IPS-11a (cell line): ENCODE measurements at regions not wholly inside any gene's neighbourhood (a gene's known extent, or its start where the extent isn't known, plus 50 kb on each side); places are given as distances from the start of the nearest gene placed in this dataset.

ENCODE experiments used
- H3K4me3 ChIP-seq: one replicate; pipeline ENCODE4 v1.5.1; 2013; ENCODE audit warnings: low read depth, low read length, control low read depth

DNA sequence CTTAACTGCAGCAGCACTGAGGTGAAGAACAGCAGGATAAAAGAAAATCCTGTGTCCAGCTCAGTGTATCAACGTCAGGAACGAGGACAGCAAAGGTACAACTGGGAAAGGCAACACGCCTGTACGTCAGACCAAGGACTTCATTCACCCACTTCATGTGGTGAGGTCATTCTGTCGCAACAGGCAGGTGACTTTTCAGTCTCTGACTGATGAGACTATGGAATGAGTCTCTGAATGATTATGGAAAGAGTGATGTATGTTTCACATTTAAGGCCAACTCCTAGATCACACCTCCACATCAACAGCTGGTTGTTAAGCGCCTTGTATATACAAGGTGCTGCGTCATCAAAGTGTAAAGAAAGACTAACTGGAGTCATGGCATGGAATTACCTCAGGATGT is 297.6 kb upstream of the SP8 start:
- no peak overlapping the region for H3K4me3 ChIP-seq

DNA sequence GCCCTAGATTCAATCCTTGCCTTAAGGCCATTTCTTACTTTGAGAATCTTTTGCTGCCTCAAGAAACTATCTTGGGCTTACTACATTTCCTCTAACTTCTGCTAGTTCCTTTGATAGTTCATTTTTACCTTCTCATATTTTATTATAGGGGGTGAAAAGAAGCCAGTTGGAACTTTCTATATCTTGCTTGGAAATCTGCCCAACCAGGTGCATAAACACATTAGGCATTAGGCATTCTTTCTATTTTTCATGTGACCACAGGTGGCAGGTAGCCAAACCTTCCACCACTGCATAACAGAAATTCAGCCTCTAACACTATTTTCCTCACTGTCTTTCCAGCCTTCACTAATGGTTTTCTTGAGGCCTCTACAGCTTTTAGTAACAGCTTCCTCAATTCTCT is 300.0 kb upstream of the SP8 start:
- H3K4me3 ChIP-seq = no peak overlapping the region

DNA sequence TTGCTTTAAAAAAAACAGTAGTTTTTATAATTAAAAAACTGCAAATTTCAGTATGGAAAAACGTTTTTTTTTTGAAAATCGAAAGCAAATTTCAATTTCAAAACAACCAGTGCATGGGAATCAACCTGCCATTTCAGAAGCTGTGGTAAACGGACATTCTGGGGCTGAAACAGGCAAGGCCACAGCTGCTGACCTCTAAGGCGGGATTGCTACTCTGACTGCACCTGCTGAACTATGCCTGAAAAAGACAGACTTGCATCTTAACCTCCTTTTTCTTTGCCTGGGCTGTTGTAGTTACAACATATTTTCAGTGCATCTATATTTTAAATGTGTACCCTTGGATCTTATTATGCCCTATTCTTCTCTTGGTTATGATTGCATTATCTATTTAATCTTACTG is 303.0 kb upstream of the SP8 start:
- no peak overlapping the region for H3K4me3 ChIP-seq

DNA sequence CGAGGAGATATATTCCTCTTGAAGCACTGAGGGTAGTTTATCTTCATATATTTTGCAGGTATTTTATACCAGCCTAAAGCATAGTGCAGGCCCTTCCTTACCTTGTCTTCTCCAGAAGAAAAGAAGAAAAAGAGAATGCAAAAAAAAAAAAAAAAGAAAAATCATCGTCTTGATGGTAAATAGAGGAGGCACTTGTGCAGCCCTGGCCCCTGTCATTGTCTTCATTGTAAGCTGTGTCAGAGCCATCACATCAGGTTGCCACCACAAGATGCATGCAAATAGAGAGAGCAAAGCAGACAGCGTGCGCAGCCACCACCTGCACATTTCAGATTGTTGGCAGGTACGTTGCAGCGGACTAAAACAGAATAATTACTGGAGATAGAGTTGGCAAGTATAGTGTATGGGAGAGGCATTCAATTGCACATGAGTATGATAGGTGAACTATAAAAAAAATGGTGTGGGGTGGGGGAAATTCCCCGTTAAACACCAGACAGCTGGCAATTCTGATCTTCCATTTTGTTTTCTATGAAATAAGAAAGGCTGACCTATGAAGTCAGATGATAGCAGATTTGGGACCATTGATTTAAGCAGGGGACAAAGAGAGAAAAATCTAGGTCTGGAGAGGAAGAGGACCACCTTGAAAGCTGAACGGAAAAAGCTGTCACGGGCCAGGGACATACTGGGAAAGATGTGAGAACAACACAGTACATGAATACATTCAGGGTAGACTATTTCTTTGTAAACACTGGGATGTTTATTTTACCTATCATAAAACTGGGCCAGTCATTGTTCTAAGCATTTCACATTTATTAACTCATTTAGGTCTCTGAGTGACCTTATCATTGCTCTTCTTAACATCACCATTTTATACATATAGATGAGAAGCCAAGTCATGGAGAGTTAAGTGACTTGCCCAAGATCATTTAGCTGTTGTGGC is 306.3 kb upstream of the SP8 start:
- H3K4me3 ChIP-seq = no peak overlapping the region

DNA sequence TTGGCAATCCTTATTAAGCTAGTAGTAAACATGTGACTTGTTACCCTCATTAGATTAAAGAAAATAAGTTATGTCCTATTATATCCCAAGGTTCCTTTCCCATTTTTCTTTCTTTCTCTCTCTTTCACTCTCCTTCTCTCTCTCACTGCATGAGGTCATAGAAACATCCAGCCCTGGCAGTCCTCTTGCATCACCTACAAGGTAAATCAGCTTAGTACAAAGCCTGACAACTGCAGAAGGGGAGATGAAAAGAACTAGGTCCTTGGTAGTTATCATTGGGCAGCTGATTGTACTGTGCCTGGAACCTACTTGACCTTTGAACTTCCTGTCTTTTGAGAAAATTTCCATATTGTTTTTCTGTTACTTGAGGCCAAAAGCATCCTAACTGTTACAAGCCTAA is 307.9 kb upstream of the SP8 start:
- H3K4me3 ChIP-seq = no peak overlapping the region

DNA sequence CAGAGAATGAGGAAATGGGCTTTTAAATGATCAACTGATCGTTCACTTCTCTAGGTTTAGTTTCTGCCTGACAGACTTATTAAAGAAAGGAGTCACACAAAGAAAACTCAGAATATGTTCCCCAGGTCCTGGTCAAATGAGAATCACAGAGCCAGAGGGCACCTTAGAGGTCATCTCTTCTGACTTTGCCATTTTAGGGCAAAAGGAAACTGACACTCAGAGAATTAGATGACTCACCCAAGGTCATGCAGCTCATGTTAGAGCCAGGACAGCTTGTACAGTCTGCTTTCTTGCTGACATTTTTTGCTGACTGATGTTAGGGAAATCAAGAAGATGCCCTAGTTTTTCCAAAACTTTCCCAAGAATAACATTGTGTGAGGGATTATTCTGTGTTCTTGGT is 312.7 kb upstream of the SP8 start:
- no peak overlapping the region for H3K4me3 ChIP-seq

DNA sequence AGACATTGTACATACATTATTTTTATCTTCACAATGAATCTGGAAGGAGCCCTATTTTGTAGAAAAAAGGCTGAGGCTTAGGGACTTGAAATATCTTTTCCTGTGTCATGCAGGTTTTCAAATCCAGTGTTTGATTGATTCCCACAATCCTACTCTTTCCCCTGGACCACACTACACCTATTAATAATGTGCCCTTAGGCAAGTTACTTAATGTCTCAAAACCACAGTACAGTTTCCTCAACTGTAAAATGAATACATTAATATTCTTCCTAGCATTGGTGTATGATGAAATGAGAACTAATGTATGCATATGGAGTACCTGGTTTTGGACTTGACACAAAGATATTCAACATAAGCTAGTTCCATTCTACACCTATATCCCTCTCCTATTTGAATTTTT is 313.3 kb upstream of the SP8 start:
- no peak overlapping the region for H3K4me3 ChIP-seq

DNA sequence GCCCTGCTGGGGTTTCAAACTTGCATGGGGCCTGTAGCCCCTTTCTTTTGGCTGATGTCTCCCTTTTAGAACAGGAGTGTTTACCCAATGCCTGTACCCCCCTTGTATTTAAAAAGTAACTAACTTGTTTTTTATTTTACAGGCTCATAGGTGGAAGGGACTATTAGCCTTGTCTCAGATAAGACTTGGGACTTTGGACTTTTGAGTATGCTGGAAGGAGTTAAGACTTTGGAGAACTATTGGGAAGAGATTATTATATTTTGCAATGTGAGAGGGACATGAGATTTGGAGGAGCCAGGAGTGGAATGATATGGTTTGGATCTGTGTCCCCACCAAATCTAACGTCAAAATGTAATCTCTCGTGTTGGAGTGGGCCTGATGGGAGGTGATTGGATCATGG is 314.9 kb upstream of the SP8 start:
- H3K4me3 ChIP-seq = no peak overlapping the region

DNA sequence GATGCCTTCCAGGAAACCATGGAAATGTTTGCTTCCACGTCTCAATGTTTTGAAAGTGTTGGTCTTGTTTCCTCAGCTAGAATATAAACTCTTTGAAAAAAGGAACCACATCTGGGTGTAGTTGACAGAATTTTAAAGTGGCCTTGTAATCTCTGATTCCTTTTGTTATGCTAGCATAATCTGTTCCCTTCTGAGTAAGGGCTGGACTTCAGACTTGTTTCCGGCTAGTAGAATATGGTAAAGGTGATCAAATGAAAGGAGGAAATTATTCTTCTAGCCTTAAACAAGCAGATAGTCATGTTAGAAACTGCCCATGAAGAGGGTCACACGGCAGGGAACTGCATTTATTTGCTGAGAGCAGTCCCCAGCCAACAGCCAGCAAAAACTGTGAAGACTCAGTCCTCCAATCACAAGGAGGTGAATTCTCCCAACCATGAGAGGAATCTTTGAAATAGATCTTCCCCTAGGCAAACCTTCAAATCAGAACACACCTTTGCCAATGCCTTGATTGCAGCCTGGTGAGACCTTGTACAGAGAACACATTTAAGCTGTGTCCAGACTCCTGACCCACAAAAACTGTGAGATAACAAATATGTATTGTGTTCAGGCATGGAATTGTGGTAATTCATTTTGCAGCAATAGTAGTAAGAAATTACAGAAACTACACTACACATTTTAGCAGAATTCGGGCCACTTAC is 316.9 kb upstream of the SP8 start:
- H3K4me3 ChIP-seq = no peak overlapping the region

DNA sequence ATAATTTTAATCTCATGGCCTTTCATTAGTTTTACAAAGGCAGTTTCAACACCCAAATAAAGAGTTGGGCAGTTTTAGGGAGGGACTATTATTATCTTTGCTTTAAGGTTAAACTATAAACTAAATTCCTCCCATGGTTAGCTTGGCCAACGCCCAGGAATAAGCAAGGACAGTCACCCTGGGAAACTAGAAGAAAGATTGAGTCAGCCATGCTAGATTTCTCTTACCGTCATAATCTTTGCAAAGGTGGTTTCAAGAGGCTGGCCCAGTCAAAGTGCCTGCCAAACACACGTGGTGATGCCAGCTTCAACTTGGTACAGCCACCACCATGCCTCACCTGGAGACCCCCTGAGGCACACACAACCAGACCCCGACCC is 317.4 kb upstream of the SP8 start:
- no peak overlapping the region for H3K4me3 ChIP-seq

DNA sequence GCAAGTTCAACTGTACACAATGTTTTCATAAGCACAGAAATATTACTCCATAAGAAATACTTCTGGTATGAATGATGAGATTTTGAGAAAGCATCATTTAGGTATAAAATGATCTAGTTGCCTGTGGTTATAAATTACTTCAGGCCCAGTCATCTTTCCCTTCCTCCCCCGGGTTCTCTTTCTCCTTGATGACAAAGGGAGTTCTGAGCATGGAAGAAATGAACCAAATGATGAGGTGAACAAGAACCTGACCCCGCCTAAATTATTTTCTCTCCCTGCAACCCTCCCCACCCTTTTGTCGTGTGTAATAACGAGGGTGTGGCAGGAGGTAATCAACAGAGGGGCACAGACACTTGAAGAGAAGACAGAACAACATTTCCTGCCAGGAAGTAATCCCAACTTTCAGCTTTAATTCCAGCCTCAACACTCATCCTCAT is 319.6 kb upstream of the SP8 start:
- no peak overlapping the region for H3K4me3 ChIP-seq

DNA sequence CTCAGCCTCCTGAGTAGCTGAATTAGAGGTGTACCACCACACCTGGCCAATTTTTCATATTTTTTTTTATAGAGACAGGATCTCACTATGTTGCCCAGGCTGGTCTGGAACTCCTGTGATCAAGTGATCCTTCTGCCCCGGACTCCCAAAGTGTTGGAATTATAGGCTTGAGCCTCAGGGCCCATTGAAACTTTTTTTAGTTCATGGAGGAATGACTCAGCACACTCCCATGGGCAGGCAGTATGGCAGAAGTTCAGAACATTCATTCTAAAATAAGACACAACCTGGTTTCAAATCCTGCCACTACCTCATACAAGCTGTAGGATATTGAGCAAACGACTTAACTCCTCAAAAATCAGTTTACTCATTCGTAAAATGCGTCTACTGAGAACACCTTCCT is 320.4 kb upstream of the SP8 start:
- no peak overlapping the region for H3K4me3 ChIP-seq

DNA sequence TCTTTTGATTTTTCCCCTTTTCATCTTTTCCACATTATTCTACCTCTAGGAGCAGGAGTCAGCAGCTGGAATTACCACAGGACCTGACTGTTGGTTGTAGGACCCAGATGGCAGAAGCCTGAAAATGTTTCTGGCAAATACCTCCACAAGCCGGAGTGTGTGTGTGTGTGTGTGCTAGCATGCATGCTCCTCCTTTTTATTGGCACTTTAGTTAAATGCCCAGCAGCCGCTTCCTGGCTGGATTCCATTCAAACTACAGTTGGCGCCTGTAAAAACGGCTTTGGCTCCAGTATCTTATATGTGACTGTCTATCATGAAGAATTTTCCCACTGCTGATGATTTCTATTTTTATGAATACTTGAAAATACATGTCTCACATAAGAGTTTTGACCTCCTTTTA is 319.7 kb upstream of the SP4 start:
- no peak overlapping the region for H3K4me3 ChIP-seq

DNA sequence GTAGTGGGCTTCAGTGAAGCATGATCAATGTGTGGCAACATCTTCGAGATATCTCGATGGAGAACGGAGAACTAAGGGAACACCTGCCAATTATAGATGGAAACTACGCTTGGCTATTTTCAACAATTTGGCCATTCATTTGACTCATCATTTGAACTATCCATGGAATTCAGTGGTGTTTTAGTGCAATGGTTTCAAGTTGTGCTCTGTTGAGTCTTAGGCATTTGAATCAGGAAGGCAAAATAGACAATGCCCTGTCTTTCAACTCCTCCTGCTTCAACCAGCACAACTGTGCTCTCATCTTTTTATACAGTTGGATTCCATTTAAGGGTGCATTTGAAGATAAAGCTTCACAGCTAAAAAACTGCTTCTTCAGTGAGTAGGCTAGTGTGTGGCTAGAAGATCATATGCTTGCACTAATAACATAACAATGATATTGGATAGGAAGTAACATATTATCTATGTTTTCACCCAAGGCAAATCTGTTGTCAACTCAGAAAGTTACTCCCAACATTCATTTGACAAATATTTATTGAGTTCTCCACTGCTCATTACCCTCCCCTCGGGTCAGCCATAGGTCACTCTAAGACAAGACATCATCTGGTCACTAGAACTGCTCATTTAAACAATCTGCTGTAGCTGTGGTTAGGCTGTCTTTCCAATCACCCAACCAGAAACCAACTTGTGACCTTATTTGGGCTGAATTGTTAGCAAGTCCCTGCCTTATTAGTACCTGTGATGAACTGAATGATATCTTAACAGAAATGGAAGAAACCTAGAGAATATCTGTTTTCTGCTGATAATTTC is 314.1 kb upstream of the SP4 start:
- no peak overlapping the region for H3K4me3 ChIP-seq

DNA sequence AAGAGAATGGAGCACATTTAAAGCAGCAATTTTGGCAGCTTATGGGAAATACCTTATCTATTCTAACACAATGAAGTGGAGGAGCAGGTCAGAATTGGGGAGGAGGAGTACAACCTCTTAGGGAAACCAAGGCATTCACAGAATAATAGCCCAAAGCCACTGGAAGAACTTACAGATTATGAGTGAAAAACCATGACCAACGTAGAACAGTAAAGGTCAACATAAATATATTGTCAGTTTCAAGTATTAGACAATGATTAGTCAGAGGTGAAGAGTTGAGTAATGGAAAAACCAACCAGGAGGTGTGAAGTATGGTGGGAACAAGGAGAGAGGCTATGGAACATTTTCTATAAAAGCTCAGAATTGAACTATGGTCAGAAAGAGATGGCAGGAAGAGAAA is 304.3 kb upstream of the SP4 start:
- H3K4me3 ChIP-seq = no peak overlapping the region

DNA sequence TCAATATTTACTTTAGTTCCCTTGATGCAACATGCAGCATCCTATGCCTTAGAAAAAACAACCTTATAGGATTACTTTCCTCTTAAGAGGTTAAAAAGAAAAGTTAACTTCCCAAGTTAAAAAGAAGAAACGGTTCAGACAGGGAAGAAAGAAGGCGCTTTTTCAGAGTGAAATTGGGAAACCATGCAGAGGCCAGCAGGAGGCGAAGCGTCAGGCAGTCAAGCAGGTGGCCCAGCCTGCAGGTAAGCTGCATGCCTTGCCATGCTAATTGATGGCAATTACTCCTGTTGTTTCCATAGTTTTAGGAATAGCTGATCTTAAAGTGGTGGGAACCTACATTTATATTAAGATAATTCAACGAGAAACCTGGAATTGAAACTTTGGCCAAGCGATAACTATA is 302.6 kb upstream of the SP4 start:
- H3K4me3 ChIP-seq = no peak overlapping the region

DNA sequence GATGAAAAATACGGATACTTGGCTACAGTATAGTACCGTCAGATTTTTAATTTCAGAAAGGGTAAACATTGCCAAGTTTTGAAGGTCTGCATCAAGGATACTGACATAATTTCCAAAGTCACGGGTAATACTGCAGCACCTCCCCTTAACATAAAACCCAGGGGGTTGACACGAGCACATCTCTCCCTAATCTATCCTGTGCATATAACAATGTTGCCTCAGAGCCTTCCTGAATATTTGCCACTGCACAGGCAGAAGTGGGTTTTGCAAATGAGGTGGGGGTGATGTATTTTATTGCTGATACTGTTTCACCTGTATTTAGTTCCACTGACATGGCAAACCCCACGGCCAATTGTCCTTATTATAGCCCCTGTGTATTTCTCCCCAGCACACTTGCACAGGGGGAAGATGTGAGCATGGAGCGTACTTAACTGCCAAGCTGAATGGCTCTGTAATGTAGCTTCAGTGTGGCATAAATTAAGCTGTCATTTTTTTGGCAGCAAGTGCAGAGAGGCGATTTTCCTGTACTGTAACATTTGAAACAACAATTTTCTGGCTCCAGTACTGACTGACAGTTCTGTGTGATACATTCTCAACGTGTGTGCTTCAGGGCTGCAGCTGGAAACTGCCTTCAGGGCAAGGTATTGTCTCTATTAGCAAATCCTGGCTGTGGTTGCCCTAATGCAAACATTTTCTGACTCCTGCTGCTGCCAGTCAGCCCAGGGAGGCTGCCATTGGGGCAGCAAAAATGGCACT is 299.6 kb upstream of the SP4 start:
- H3K4me3 ChIP-seq = no peak overlapping the region

DNA sequence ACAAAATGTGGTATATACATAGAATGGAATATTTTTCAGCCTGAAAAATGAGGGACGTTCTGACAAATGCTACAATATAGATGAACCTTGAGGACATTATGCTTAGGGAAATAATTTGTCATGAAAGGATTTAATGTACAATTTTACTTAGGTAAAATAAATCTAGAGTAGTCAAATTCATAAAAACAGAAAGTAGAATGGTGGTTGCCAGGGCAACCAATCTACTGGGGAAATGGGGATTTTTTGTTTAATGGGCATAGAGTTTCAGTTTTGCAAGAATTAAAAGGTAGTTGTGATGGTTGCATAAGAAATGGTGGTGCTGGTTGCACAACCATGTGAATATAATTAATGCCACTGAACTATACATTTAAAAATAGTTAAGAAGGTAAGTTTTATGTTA is 296.0 kb upstream of the SP4 start:
- no peak overlapping the region for H3K4me3 ChIP-seq

DNA sequence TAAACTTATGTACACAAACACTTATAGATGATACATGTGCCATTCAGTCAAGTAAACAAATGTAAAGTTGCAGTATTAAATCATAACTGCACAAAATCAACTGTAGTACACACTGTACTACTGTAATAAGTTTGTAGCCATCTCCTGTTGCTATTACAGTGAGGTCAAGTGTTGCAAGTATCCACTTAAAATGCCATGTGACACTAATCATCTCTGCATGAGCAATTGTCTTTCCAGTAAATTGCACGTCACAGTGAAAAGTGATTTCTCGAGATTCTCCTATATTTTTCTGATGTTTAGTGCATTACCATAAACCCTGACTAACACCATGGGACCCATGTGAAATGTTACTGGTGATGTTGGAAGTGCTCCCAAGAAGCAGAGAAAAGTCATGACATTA is 293.3 kb upstream of the SP4 start:
- H3K4me3 ChIP-seq = no peak overlapping the region

DNA sequence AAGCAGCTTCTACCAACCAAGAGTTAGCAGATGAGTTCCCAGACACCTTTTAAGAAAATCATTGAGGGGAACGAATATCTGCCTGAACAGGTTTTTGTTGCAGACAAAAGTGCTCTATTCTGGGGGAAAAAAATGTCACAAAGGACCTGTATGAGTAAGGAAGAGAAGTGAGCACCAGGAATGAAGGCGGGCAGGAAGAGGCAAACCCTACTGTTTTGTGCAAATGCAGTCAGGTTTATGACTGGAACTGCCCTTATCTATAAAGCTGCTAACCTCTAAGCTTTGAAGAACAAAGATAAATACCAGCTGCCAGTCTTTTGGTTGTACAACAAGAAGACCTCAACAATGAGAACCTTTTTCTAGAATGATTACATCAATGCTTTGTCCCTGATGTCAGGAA is 292.4 kb upstream of the SP4 start:
- H3K4me3 ChIP-seq = no peak overlapping the region

DNA sequence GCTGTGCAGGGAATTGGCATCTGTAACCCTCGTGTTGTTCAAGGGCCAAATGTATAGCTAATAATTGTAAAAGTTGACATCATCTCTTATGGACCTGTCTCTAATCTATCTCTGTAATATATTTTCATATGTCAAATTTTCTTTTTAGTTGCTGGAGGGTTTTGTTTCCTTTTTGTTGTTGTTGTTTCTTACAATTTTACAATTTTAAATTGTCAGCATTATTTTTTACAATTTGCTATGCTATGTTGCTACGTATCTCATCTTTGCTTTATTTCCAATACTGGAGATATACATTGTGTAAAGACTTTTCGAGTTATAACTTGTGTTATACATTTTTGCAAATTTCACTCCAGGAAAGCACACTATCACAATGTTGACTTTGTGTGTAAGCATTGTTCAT is 290.2 kb upstream of the SP4 start:
- no peak overlapping the region for H3K4me3 ChIP-seq
